ENCODE measurements at regions not wholly inside any gene's neighbourhood (a gene's known extent, or its start where the extent isn't known, plus 50 kb on each side); places are given as distances from the start of the nearest gene placed in this dataset.
"Not testable (repeated sequence)": the region's sequence is repeated elsewhere in the genome, so short reads cannot be mapped to it uniquely, and the experiment has no call there.

GRCh38 chr3:75110741-75111140 lies 496.3 kb upstream of the CNTN3 start:
- ATAC-seq (ENCODE audit: poor library complexity): no peak
- DNase-seq: no peak
- intact Hi-C loops (cut with DNase I): no loop called here

GRCh38 chr3:75115695-75116094 lies 501.2 kb upstream of the CNTN3 start:
- DNase-seq: no peak
- intact Hi-C loops (cut with DNase I): no loop called here
- ATAC-seq (ENCODE audit: poor library complexity): no peak

- intact Hi-C loops (cut with DNase I): no loop called here
- DNase-seq: no peak
- no peak for ATAC-seq (ENCODE audit: poor library complexity)
These were observed 504.3 kb upstream of the CNTN3 start for GRCh38 chr3:75118779-75119178.

- DNase-seq (no peak), ATAC-seq (ENCODE audit: poor library complexity) (no peak)
- intact Hi-C loops (cut with DNase I): no loop called here
These were observed 512.1 kb upstream of the CNTN3 start for GRCh38 chr3:75126556-75126955.

- DNase-seq (no peak), ATAC-seq (ENCODE audit: poor library complexity) (no peak)
- intact Hi-C loops (cut with DNase I): no loop called here
These were observed 514.6 kb upstream of the CNTN3 start for GRCh38 chr3:75129101-75129500.

- no peak for DNase-seq
- intact Hi-C loops (cut with DNase I): no loop called here
- ATAC-seq (ENCODE audit: poor library complexity): no peak
These were observed 521.8 kb upstream of the CNTN3 start for GRCh38 chr3:75136100-75136897.

- no peak for DNase-seq
- intact Hi-C loops (cut with DNase I): no loop called here
- ATAC-seq (ENCODE audit: poor library complexity): no peak
These were observed 523.9 kb upstream of the CNTN3 start for GRCh38 chr3:75138345-75138744.

GRCh38 chr3:75140904-75141615 lies 523.1 kb upstream of the FRG2C start:
- intact Hi-C loops (cut with DNase I): no loop called here
- ATAC-seq (ENCODE audit: poor library complexity): no peak
- no peak for DNase-seq

GRCh38 chr3:75144406-75144805 lies 519.7 kb upstream of the FRG2C start:
- ATAC-seq (ENCODE audit: poor library complexity) (no peak), DNase-seq (no peak)
- intact Hi-C loops (cut with DNase I): no loop called here

GRCh38 chr3:75171630-75172230 lies 492.4 kb upstream of the FRG2C start:
- intact Hi-C loops (cut with DNase I): no loop called here
- DNase-seq (no peak), ATAC-seq (ENCODE audit: poor library complexity) (no peak)

- intact Hi-C loops (cut with DNase I): no loop called here
- ATAC-seq (ENCODE audit: poor library complexity) (no peak), DNase-seq (no peak)
These were observed 487.2 kb upstream of the FRG2C start for GRCh38 chr3:75176937-75177336.

- no peak for ATAC-seq (ENCODE audit: poor library complexity)
- no peak for DNase-seq
- intact Hi-C loops (cut with DNase I): no loop called here
These were observed 483.7 kb upstream of the FRG2C start for GRCh38 chr3:75180235-75180944.

GRCh38 chr3:75180945-75181298 lies 483.2 kb upstream of the FRG2C start:
- intact Hi-C loops (cut with DNase I): no loop called here
- no peak for ATAC-seq (ENCODE audit: poor library complexity)
- no peak for DNase-seq

GRCh38 chr3:75188962-75189361 lies 475.2 kb upstream of the FRG2C start:
- DNase-seq: no peak
- intact Hi-C loops (cut with DNase I): no loop called here

GRCh38 chr3:75192146-75192616 lies 471.9 kb upstream of the FRG2C start:
- DNase-seq (no peak), ATAC-seq (ENCODE audit: poor library complexity) (no peak)
- intact Hi-C loops (cut with DNase I): no loop called here

More at GRCh38 chr3:75188962-75189361, 475.2 kb upstream of the FRG2C start:
- no peak for ATAC-seq (ENCODE audit: poor library complexity)

- intact Hi-C loops (cut with DNase I): no loop called here
- ATAC-seq (ENCODE audit: poor library complexity) (no peak), DNase-seq (no peak)
These were observed 470.3 kb upstream of the FRG2C start for GRCh38 chr3:75193797-75194196.

- ATAC-seq (ENCODE audit: poor library complexity); intact Hi-C loops (cut with DNase I); DNase-seq: not testable (repeated sequence)
These were observed 449.8 kb upstream of the FRG2C start for GRCh38 chr3:75214332-75214731.

GRCh38 chr3:75218577-75218976 lies 445.6 kb upstream of the FRG2C start:
- ATAC-seq (ENCODE audit: poor library complexity) (no peak), DNase-seq (no peak)
- intact Hi-C loops (cut with DNase I): no loop called here

GRCh38 chr3:75220932-75221331 lies 443.2 kb upstream of the FRG2C start:
- ATAC-seq (ENCODE audit: poor library complexity) (no peak), DNase-seq (no peak)
- intact Hi-C loops (cut with DNase I): no loop called here

All from Right ventricle myocardium superior (tissue), 1 donor.